ENCODE measurements at regions not wholly inside any gene's neighbourhood (a gene's known extent, or its start where the extent isn't known, plus 50 kb on each side); places are given as distances from the start of the nearest gene placed in this dataset.

- Mint-ChIP-seq H3K36me3 (ENCODE audit: insufficient read depth) (peaks cover 3% of the 10 kb centered on the region), H3K4me3 (no peak overlapping the region), H3K27me3 (peaks cover 19% of the 10 kb centered on the region), H3K27ac (ENCODE audit: low read depth) (no peak overlapping the region), H3K9me3 (no peaks in the 10 kb centered on the region), H3K4me1 (no peaks in the 10 kb centered on the region)
- no peak for ATAC-seq (replicated peaks; ENCODE audit: extremely low read depth, poor library complexity, severe bottlenecking)
- DNase-seq (ENCODE audit: low spot score in 2 of 2) = no peak
Measured at GRCh38 chr1:4908486-4908885, 254.1 kb downstream of the AJAP1 start.

GRCh38 chr1:4894566-4894965 lies 240.2 kb downstream of the AJAP1 start:
- H3K27ac Mint-ChIP-seq (ENCODE audit: low read depth) = no peak overlapping the region
- H3K4me1 Mint-ChIP-seq = no peaks in the 10 kb centered on the region
- H3K4me3 Mint-ChIP-seq = no peak overlapping the region
- H3K27me3 Mint-ChIP-seq = peaks cover 50% of the 10 kb centered on the region
- DNase-seq (ENCODE audit: low spot score in 2 of 2) (no peak), ATAC-seq (replicated peaks; ENCODE audit: extremely low read depth, poor library complexity, severe bottlenecking) (no peak)
- no peaks in the 10 kb centered on the region for H3K36me3 Mint-ChIP-seq (ENCODE audit: insufficient read depth)
- peaks cover 6% of the 10 kb centered on the region for H3K9me3 Mint-ChIP-seq

- Mint-ChIP-seq H3K27me3 (peaks cover 77% of the 10 kb centered on the region), H3K27ac (ENCODE audit: low read depth) (no peak overlapping the region), H3K4me1 (no peaks in the 10 kb centered on the region), H3K4me3 (no peak overlapping the region), H3K36me3 (ENCODE audit: insufficient read depth) (no peaks in the 10 kb centered on the region), H3K9me3 (no peaks in the 10 kb centered on the region)
- no peak for DNase-seq (ENCODE audit: low spot score in 2 of 2)
- no peak for ATAC-seq (replicated peaks; ENCODE audit: extremely low read depth, poor library complexity, severe bottlenecking)
Measured at GRCh38 chr1:4880626-4881025, 226.2 kb downstream of the AJAP1 start.

GRCh38 chr1:4877426-4877825 lies 223.0 kb downstream of the AJAP1 start:
- H3K4me3 Mint-ChIP-seq = no peak overlapping the region
- no peak for ATAC-seq (replicated peaks; ENCODE audit: extremely low read depth, poor library complexity, severe bottlenecking)
- peaks cover 51% of the 10 kb centered on the region for H3K27me3 Mint-ChIP-seq

GRCh38 chr1:4871373-4871772 lies 217.0 kb downstream of the AJAP1 start:
- Mint-ChIP-seq H3K27me3 (peaks cover 17% of the 10 kb centered on the region), H3K4me1 (no peaks in the 10 kb centered on the region)

More at GRCh38 chr1:4877426-4877825, 223.0 kb downstream of the AJAP1 start:
- no peak overlapping the region for H3K27ac Mint-ChIP-seq (ENCODE audit: low read depth)
- no peaks in the 10 kb centered on the region for H3K36me3 Mint-ChIP-seq (ENCODE audit: insufficient read depth)
- no peak for DNase-seq (ENCODE audit: low spot score in 2 of 2)
- H3K9me3 Mint-ChIP-seq = no peaks in the 10 kb centered on the region
- no peaks in the 10 kb centered on the region for H3K4me1 Mint-ChIP-seq

GRCh38 chr1:4868521-4868920 lies 214.1 kb downstream of the AJAP1 start:
- H3K4me3 Mint-ChIP-seq = no peak overlapping the region
- no peak overlapping the region for H3K27ac Mint-ChIP-seq (ENCODE audit: low read depth)
- ATAC-seq (replicated peaks; ENCODE audit: extremely low read depth, poor library complexity, severe bottlenecking) (no peak), DNase-seq (ENCODE audit: low spot score in 2 of 2) (no peak)
- no peaks in the 10 kb centered on the region for H3K4me1 Mint-ChIP-seq
- H3K36me3 Mint-ChIP-seq (ENCODE audit: insufficient read depth) = no peaks in the 10 kb centered on the region
- peaks cover 34% of the 10 kb centered on the region for H3K27me3 Mint-ChIP-seq
- H3K9me3 Mint-ChIP-seq = no peaks in the 10 kb centered on the region

More at GRCh38 chr1:4871373-4871772, 217.0 kb downstream of the AJAP1 start:
- H3K4me3 Mint-ChIP-seq = no peak overlapping the region
- H3K9me3 Mint-ChIP-seq = no peaks in the 10 kb centered on the region
- no peak overlapping the region for H3K27ac Mint-ChIP-seq (ENCODE audit: low read depth)
- no peaks in the 10 kb centered on the region for H3K36me3 Mint-ChIP-seq (ENCODE audit: insufficient read depth)
- DNase-seq (ENCODE audit: low spot score in 2 of 2) (no peak), ATAC-seq (replicated peaks; ENCODE audit: extremely low read depth, poor library complexity, severe bottlenecking) (no peak)

- Mint-ChIP-seq H3K9me3 (no peaks in the 10 kb centered on the region), H3K36me3 (ENCODE audit: insufficient read depth) (no peaks in the 10 kb centered on the region), H3K4me3 (no peak overlapping the region), H3K4me1 (no peaks in the 10 kb centered on the region), H3K27ac (ENCODE audit: low read depth) (no peak overlapping the region), H3K27me3 (peaks cover 24% of the 10 kb centered on the region)
- no peak for DNase-seq (ENCODE audit: low spot score in 2 of 2)
- no peak for ATAC-seq (replicated peaks; ENCODE audit: extremely low read depth, poor library complexity, severe bottlenecking)
Measured at GRCh38 chr1:4856396-4856795, 202.0 kb downstream of the AJAP1 start.

DNA sequence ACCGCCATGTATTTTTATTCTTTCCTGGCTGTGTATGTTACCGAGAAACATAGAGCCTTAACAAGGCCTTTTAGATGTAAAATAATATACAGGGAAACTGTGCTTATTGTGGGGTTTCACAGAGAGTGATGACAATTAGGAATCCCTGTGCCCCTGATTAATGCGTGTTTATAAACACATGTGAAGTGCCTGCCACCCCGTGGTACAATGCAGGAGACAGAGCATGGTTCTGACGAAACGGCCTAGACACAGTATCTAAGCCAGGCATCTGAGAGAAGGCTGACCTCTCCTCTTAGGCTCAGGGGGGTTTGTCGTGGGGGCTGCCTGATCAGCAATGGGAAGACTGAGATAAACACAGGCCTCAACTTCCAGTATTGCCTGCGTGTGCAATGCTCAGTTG lies 200.0 kb downstream of the AJAP1 start:
- no peak for ATAC-seq (replicated peaks; ENCODE audit: extremely low read depth, poor library complexity, severe bottlenecking)
- Mint-ChIP-seq H3K27me3 (peaks cover 24% of the 10 kb centered on the region), H3K27ac (ENCODE audit: low read depth) (no peak overlapping the region), H3K9me3 (no peaks in the 10 kb centered on the region), H3K4me3 (no peak overlapping the region), H3K36me3 (ENCODE audit: insufficient read depth) (no peaks in the 10 kb centered on the region), H3K4me1 (no peaks in the 10 kb centered on the region)
- no peak for DNase-seq (ENCODE audit: low spot score in 2 of 2)

DNA sequence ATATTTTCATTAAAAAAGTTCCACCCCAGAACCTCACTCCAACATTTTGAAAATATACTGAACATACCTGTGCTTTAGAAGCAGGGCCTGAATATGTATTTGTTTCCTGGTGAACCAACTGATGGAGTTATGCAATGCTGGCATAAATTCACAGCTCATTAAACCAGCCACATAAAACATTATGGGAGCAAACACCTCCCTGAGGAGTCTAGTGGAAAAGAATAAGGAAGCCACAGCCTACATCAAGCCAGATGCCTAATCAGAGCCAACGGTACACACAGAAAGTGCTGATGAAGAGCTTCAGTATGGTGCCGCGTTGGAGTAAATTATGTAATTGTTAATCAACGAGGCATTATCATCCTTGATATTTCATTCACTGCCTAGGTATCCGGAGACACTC lies 199.5 kb downstream of the AJAP1 start:
- ATAC-seq (replicated peaks; ENCODE audit: extremely low read depth, poor library complexity, severe bottlenecking) = no peak
- H3K4me1 Mint-ChIP-seq = no peaks in the 10 kb centered on the region
- no peak for DNase-seq (ENCODE audit: low spot score in 2 of 2)
- peaks cover 26% of the 10 kb centered on the region for H3K27me3 Mint-ChIP-seq
- no peaks in the 10 kb centered on the region for H3K36me3 Mint-ChIP-seq (ENCODE audit: insufficient read depth)
- no peak overlapping the region for H3K27ac Mint-ChIP-seq (ENCODE audit: low read depth)
- H3K9me3 Mint-ChIP-seq = no peaks in the 10 kb centered on the region
- no peak overlapping the region for H3K4me3 Mint-ChIP-seq

DNA sequence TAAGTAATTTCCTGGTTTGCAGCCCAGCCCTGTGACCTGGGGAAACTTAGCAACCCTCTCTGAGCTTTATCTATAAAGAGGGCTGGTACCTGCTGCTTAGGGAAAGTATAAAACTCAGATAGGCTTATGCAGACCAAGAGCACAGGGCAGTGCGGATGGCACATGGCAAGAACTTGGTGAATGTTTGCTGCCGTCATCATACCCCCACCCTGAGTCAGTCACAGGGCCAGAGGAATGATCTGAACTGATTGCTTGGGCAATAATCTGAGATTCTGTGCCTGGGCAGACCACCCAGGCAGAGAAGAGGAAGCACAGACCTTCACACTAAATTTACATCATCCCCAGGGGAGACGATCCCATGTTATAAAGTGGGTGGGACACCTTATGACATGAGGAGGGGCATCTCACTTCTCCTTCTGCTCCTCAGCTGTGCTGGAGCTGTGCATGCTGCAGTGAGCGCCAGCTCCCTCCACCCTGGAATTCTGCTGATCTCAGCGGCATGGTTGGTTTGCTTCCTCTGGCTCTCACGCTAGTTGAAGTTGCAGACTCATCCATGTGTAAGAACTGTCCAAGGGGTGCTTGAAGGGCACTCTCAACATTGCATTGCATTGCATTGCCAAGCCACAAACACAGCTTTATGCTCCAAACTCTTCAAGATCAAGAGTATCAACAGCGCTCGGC lies 197.1 kb downstream of the AJAP1 start:
- H3K27me3 Mint-ChIP-seq = peaks cover 41% of the 10 kb centered on the region
- no peaks in the 10 kb centered on the region for H3K4me1 Mint-ChIP-seq
- DNase-seq (ENCODE audit: low spot score in 2 of 2) = no peak
- no peak overlapping the region for H3K27ac Mint-ChIP-seq (ENCODE audit: low read depth)
- no peaks in the 10 kb centered on the region for H3K9me3 Mint-ChIP-seq
- H3K36me3 Mint-ChIP-seq (ENCODE audit: insufficient read depth) = no peaks in the 10 kb centered on the region
- no peak overlapping the region for H3K4me3 Mint-ChIP-seq
- no peak for ATAC-seq (replicated peaks; ENCODE audit: extremely low read depth, poor library complexity, severe bottlenecking)

- no peak for ATAC-seq (replicated peaks; ENCODE audit: extremely low read depth, poor library complexity, severe bottlenecking)
- no peak for DNase-seq (ENCODE audit: low spot score in 2 of 2)
- H3K9me3 Mint-ChIP-seq = no peaks in the 10 kb centered on the region
Measured at GRCh38 chr1:4848431-4848830, 194.0 kb downstream of the AJAP1 start.

GRCh38 chr1:4847711-4848110 lies 193.3 kb downstream of the AJAP1 start:
- ATAC-seq (replicated peaks; ENCODE audit: extremely low read depth, poor library complexity, severe bottlenecking) (no peak), DNase-seq (ENCODE audit: low spot score in 2 of 2) (no peak)
- H3K27me3 Mint-ChIP-seq = peaks cover 29% of the 10 kb centered on the region
- no peak overlapping the region for H3K4me3 Mint-ChIP-seq
- H3K4me1 Mint-ChIP-seq = no peaks in the 10 kb centered on the region
- H3K9me3 Mint-ChIP-seq = no peaks in the 10 kb centered on the region
- no peaks in the 10 kb centered on the region for H3K36me3 Mint-ChIP-seq (ENCODE audit: insufficient read depth)
- no peak overlapping the region for H3K27ac Mint-ChIP-seq (ENCODE audit: low read depth)

More at GRCh38 chr1:4848431-4848830, 194.0 kb downstream of the AJAP1 start:
- Mint-ChIP-seq H3K27me3 (peaks cover 36% of the 10 kb centered on the region), H3K4me3 (no peak overlapping the region), H3K27ac (ENCODE audit: low read depth) (no peak overlapping the region), H3K36me3 (ENCODE audit: insufficient read depth) (no peaks in the 10 kb centered on the region), H3K4me1 (no peaks in the 10 kb centered on the region)
